HG02763 (cell line): ENCODE measurements at regions not wholly inside any gene's neighbourhood (a gene's known extent, or its start where the extent isn't known, plus 50 kb on each side); places are given as distances from the start of the nearest gene placed in this dataset.

Experiments used
- ATAC-seq: cut with Tn5 transposase; IDR thresholded peaks from one replicate; pipeline ENCODE4 v1.9.1; 2021; ENCODE audit warnings: mild to moderate bottlenecking, moderate library complexity; ENCODE audit not compliant: unreplicated experiment

GRCh38 chr4:66095065-66095464 is 424.8 kb upstream of the EPHA5 start:
- ATAC-seq, result no peak

- no peak for ATAC-seq
Observed at GRCh38 chr4:66094070-66094469, 423.8 kb upstream of the EPHA5 start.

- no peak for ATAC-seq
Observed at GRCh38 chr4:66091786-66092185, 421.5 kb upstream of the EPHA5 start.

- ATAC-seq, result no peak
Observed at GRCh38 chr4:66073961-66074360, 403.7 kb upstream of the EPHA5 start.

- no peak for ATAC-seq
Observed at GRCh38 chr4:66071911-66072310, 401.6 kb upstream of the EPHA5 start.

GRCh38 chr4:66062921-66063320 is 392.6 kb upstream of the EPHA5 start:
- no peak for ATAC-seq

GRCh38 chr4:66062044-66062443 is 391.8 kb upstream of the EPHA5 start:
- ATAC-seq, result no peak

- no peak for ATAC-seq
Observed at GRCh38 chr4:66059556-66059955, 389.3 kb upstream of the EPHA5 start.

GRCh38 chr4:66059136-66059535 is 388.8 kb upstream of the EPHA5 start:
- ATAC-seq, result no peak

GRCh38 chr4:66055999-66056398 is 385.7 kb upstream of the EPHA5 start:
- ATAC-seq, result no peak

GRCh38 chr4:66052426-66052825 is 382.1 kb upstream of the EPHA5 start:
- ATAC-seq, result no peak

- no peak for ATAC-seq
Observed at GRCh38 chr4:66048861-66049260, 378.6 kb upstream of the EPHA5 start.

- ATAC-seq, result no peak
Observed at GRCh38 chr4:66045913-66046312, 375.6 kb upstream of the EPHA5 start.

GRCh38 chr4:66035701-66036100 is 365.4 kb upstream of the EPHA5 start:
- no peak for ATAC-seq

- ATAC-seq, result no peak
Observed at GRCh38 chr4:66034671-66035070, 364.4 kb upstream of the EPHA5 start.

- ATAC-seq, result no peak
Observed at GRCh38 chr4:66034262-66034661, 364.0 kb upstream of the EPHA5 start.

- ATAC-seq, result no peak
Observed at GRCh38 chr4:66032571-66032970, 362.3 kb upstream of the EPHA5 start.

- no peak for ATAC-seq
Observed at GRCh38 chr4:66028668-66029067, 358.4 kb upstream of the EPHA5 start.

- ATAC-seq, result no peak
Observed at GRCh38 chr4:66023061-66023460, 352.8 kb upstream of the EPHA5 start.

GRCh38 chr4:66017671-66018070 is 347.4 kb upstream of the EPHA5 start:
- no peak for ATAC-seq

GRCh38 chr4:66016240-66016639 is 346.0 kb upstream of the EPHA5 start:
- ATAC-seq, result no peak

GRCh38 chr4:66014146-66014765 is 344.0 kb upstream of the EPHA5 start:
- ATAC-seq, result no peak

GRCh38 chr4:66000510-66001117 is 330.3 kb upstream of the EPHA5 start:
- ATAC-seq, result no peak
